Fibroblast of mammary gland (primary cell): ENCODE measurements at regions not wholly inside any gene's neighbourhood (a gene's known extent, or its start where the extent isn't known, plus 50 kb on each side); places are given as distances from the start of the nearest gene placed in this dataset.
"Not testable (repeated sequence)": the region's sequence is repeated elsewhere in the genome, so short reads cannot be mapped to it uniquely, and the experiment has no call there.

Source experiments
- DNase-seq: peaks from one replicate; pipeline ENCODE4 v3.0.0-alpha.2; 2010; ENCODE audit warnings: low read depth
- H3K4me3 ChIP-seq: 2 replicates; pipeline ENCODE4 v1.5.1; 2011; ENCODE audit warnings: low read depth, mild to moderate bottlenecking, low read length, moderate library complexity; ENCODE audit not compliant: control insufficient read depth
- TF ChIP-seq, protein P1 (sequence below): conservative IDR thresholded peaks from 2 replicates; pipeline ENCODE4 v1.5.1; 2011; ENCODE audit warnings: low read depth, low read length, inconsistent platforms; ENCODE audit not compliant: control insufficient read depth, insufficient read depth

DNA sequence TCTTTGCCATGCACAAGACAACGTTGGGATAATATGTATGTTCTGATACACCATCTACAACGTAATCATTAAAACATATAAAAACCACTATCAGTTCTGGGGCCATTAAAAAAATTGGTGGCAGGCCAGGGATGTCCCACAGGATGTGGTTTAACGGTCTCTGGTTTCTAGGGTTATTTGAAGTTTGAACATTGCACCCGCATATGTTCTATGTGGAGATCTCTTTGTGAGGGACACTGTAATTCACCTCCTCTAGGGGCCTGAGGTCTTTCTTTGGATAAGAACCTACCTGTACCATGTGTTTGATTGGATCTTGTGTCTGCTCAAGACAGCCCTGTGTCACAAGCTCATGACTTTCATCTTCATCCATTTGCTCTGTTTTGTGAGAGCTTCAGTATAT is 73.2 kb downstream of the GGTLC2 start:
- no peak overlapping the region for H3K4me3 ChIP-seq
- TF ChIP-seq, protein P1, sequence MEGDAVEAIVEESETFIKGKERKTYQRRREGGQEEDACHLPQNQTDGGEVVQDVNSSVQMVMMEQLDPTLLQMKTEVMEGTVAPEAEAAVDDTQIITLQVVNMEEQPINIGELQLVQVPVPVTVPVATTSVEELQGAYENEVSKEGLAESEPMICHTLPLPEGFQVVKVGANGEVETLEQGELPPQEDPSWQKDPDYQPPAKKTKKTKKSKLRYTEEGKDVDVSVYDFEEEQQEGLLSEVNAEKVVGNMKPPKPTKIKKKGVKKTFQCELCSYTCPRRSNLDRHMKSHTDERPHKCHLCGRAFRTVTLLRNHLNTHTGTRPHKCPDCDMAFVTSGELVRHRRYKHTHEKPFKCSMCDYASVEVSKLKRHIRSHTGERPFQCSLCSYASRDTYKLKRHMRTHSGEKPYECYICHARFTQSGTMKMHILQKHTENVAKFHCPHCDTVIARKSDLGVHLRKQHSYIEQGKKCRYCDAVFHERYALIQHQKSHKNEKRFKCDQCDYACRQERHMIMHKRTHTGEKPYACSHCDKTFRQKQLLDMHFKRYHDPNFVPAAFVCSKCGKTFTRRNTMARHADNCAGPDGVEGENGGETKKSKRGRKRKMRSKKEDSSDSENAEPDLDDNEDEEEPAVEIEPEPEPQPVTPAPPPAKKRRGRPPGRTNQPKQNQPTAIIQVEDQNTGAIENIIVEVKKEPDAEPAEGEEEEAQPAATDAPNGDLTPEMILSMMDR: no peak
- no peak for DNase-seq

DNA sequence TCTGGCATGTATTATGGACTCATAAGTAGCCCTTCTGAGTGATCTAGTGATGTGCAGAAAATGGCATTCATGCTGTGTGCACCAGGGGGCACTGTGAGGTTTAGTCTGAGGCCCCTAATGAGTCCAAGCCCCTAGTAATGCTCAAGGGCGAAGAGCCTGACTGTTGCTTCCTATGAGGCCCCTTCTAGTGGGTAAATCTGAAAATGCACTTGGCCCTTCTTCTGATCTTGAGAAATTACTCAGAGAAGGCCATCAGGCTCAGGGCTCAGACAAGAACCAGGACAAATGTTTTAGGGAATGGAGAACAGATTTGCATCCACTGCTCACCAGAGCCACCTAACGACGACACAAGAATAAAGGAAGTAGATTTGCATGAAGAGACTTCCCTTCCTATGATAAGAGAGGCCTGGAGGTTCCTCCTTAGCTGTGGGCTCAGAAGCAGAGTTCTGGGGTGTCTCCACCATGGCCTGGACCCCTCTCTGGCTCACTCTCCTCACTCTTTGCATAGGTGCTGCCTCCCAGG is 75.8 kb downstream of the GGTLC2 start:
- TF ChIP-seq, protein P1: peak; percentile 63
- no peak overlapping the region for H3K4me3 ChIP-seq
- peak; percentile 79 for DNase-seq

DNA sequence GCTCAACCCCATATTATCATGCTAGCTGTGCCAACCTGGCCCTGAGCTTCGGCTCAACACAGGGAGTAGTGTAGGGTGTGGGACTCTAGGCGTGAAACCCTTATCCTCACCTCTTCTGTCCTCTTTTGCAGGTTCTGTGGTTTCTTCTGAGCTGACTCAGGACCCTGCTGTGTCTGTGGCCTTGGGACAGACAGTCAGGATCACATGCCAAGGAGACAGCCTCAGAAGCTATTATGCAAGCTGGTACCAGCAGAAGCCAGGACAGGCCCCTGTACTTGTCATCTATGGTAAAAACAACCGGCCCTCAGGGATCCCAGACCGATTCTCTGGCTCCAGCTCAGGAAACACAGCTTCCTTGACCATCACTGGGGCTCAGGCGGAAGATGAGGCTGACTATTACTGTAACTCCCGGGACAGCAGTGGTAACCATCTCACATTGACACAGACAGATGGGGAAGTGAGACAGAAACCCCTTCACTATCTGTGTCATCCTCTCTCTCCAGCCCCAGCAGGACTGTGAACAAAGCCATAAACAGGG is 76.4 kb downstream of the GGTLC2 start:
- peak; percentile 82 for DNase-seq
- TF ChIP-seq, protein P1: no peak
- no peak overlapping the region for H3K4me3 ChIP-seq

DNA sequence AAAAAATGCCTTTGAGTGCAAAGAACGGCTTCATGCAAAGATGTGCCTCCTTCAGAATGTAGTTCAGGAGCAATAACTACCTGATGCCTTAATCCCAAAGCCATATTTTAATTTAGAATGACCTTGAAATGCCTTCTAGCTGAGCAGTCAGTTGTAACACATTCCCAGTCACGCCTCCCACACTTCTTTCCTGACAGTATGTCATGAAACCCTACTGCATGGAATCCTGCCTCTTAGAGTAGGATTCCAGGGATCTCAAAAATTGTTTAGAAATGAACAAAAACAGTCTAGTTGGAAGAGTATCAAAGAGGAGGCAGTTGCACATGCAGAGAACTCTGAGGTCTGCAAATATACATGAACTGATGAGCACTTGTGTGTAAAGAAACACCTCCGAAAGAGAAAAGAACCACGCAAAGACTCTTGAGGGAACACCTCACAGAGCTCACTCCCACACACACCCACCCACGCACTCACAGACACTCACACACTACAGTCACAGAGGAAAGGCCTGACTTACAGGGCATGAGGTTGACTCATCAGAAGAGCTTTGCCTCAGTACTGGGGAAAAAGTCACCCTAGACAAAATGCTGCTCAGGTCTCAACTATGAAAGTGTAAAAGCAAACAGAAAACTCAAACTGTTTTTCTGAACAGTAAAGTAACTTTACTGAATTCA is 77.4 kb downstream of the GGTLC2 start:
- TF ChIP-seq, protein P1: no peak

DNA sequence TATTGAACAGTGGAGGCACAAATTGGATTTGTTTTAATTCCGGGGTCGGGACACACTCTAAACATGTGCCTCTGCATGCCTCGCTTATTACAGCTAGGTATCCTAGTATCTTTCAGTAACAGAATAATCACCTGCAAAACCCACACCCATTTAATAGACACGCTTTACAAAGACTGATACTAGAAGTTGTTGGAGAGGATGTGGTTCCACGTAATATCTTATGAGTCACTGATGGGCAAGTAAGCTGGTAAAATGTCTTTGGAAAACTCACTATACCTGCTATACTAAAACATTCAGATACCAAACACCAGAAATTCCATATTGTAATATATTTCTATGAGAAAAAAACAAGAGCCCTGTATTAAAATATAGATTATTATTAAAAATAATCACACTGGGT is 84.0 kb downstream of the GGTLC2 start:
- TF ChIP-seq, protein P1: no peak
- H3K4me3 ChIP-seq: no peak overlapping the region
- DNase-seq: peak; percentile 49

More for the DNA sequence above, 77.4 kb downstream of the GGTLC2 start:
- peak; percentile 96 for DNase-seq
- H3K4me3 ChIP-seq: no peak overlapping the region

DNA sequence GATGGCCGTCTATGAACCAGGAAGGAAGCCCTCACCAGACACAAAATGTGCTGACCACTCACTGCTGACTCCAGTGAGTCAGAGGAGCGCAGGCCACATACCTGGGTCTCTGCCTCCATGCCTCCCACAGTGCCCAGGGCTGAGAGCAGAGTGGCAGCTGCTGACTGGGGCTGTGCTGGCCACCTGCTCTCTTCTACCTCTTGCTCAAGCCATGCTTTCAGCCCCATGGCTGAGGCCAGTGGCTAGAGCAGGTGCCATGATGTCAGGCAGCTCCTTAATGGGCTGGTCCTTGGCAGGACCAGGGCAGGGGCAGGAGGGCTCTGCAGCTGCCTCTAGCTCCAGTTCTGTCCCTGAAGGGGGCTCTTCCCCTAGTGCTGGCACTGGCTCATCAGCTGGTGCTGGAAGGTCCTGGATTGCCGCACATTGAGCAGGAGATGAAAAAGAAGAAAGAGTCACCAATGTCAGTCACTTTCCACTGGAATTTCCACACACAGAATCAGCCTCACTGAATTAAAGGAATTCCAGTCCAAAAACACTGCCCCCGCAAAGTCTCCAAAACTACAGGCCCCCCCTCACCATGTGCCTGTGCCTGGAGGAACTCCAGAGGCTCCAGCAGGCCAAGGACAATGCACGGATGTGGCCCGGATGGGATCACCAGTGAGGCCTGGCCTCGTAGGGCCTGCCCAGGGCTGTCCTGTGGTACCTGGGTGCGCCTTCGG is 86.4 kb downstream of the GGTLC2 start:
- TF ChIP-seq, protein P1: no peak
- DNase-seq: no peak
- H3K4me3 ChIP-seq: no peak overlapping the region

DNA sequence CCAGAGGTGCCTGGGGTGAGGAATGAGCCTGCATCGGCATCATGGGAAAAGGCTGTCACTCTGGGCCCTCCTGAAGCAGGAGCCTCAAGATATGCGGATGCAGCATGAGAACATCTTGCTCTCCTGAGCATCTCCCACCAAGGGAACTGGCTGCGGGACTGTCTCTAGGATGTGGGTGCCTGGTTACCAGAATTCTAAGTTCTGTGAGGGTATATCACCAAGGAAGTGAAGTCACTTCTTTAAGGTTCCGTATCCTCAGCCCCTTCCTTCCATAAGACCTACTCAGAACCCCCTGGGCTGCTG is 86.9 kb downstream of the GGTLC2 start:
- DNase-seq: no peak
- H3K4me3 ChIP-seq: no peak overlapping the region
- TF ChIP-seq, protein P1: no peak

DNA sequence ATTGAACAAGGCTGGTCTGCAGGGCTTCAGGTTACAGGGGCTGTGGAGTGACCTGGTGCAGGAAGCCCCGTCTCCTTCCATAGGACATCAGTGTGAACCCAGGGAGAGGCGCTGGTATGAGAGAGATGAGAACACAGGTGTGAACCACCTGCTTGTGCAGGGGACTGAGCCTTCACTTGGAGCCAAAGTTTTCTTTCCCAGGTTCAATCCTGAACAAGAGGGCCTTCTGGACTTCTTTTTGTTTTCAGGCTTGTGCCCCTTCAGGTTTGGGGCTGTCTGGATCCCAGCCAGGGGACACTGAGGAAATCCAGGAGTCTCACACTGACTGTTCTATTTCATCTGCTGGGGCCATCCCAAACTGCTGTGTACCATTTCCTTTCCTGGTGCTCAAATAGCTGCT is 88.6 kb downstream of the GGTLC2 start:
- DNase-seq, H3K4me3 ChIP-seq: not testable (repeated sequence)
